Fibroblast of lung (primary cell): ENCODE measurements at regions not wholly inside any gene's neighbourhood (a gene's known extent, or its start where the extent isn't known, plus 50 kb on each side); places are given as distances from the start of the nearest gene placed in this dataset.

ENCODE experiments used
- DNase-seq, 2 donors: peaks; one replicate each; pipeline versions ENCODE4 v3.0.0 to v3.0.0-alpha.2; 2010; ENCODE audit warnings: low read depth in 2 of 2
- H2AFZ ChIP-seq: 2 replicates; pipeline ENCODE4 v1.5.1; 2012; ENCODE audit warnings: low read length, control low read depth, inconsistent platforms
- H3K27ac ChIP-seq: 2 replicates; pipeline ENCODE4 v1.5.1; 2011; ENCODE audit warnings: low read length, control low read depth; ENCODE audit not compliant: insufficient read depth
- H3K27me3 ChIP-seq: 2 replicates; pipeline ENCODE4 v1.5.1; 2011; ENCODE audit warnings: mild to moderate bottlenecking, low read length; ENCODE audit not compliant: control insufficient read depth, insufficient read depth
- H3K36me3 ChIP-seq: 2 replicates; pipeline ENCODE4 v1.5.1; 2011; ENCODE audit warnings: low read length; ENCODE audit not compliant: control insufficient read depth, insufficient read depth
- H3K4me1 ChIP-seq: 2 replicates; pipeline ENCODE4 v1.5.1; 2011; ENCODE audit warnings: low read length; ENCODE audit not compliant: control insufficient read depth, insufficient read depth; ENCODE audit errors: extremely low read depth
- H3K4me2 ChIP-seq: 2 replicates; pipeline ENCODE4 v1.5.1; 2011; ENCODE audit warnings: low read length, control low read depth; ENCODE audit not compliant: insufficient read depth; ENCODE audit errors: extremely low read depth
- H3K4me3 ChIP-seq, 4 experiments: fragments of 200-600 bp in 1 of 4; sonication (generic) in 1 of 4; replicated peaks in 1 of 4; 2 replicates each; pipeline ENCODE4 v1.5.1; 2011 to 2016; ENCODE audit warnings: low read length in 4 of 4, low read depth in 3 of 4, mild to moderate bottlenecking in 3 of 4, control low read depth in 2 of 4, inconsistent platforms in 1 of 4, mixed read lengths in 1 of 4; ENCODE audit not compliant: insufficient read depth in 1 of 4; ENCODE audit errors: control extremely low read depth in 1 of 4
- H3K79me2 ChIP-seq: 2 replicates; pipeline ENCODE4 v1.5.1; 2012; ENCODE audit warnings: mild to moderate bottlenecking, low read length, inconsistent platforms; ENCODE audit not compliant: control insufficient read depth, insufficient read depth
- H3K9ac ChIP-seq: 2 replicates; pipeline ENCODE4 v1.5.1; 2011; ENCODE audit warnings: mild to moderate bottlenecking, low read length, control low read depth; ENCODE audit not compliant: insufficient read depth
- H3K9me3 ChIP-seq: 2 replicates; pipeline ENCODE4 v1.5.1; 2012; ENCODE audit warnings: low read depth, low read length; ENCODE audit not compliant: control insufficient read depth, insufficient read depth
- H4K20me1 ChIP-seq: 2 replicates; pipeline ENCODE4 v1.5.1; 2011; ENCODE audit warnings: low read length; ENCODE audit not compliant: control insufficient read depth, insufficient read depth; ENCODE audit errors: extremely low read depth
- CTCF ChIP-seq, 2 donors: IDR thresholded peaks in 1 of 2; conservative IDR thresholded peaks in 1 of 2; 1 replicate in 1 of 2; 2 replicates in 1 of 2; pipeline ENCODE4 v1.5.1; 2011 to 2012; ENCODE audit warnings: low read length in 2 of 2, control low read depth in 1 of 2, inconsistent platforms in 1 of 2, low read depth in 1 of 2, mild to moderate bottlenecking in 1 of 2
- EZH2 ChIP-seq: IDR thresholded peaks from 2 replicates; pipeline ENCODE4 v1.5.1; 2012; ENCODE audit warnings: low read length, control low read depth, mild to moderate bottlenecking; ENCODE audit errors: missing control alignments

- Histone ChIP-seq H3K4me3 (no peak overlapping the region), H3K9ac (no peak overlapping the region), H3K4me2 (no peak overlapping the region), H3K9me3 (no peaks in the 10 kb centered on the region), H3K4me1 (no peaks in the 10 kb centered on the region), H4K20me1 (no peaks in the 10 kb centered on the region), H3K27me3 (no peaks in the 10 kb centered on the region), H3K36me3 (no peaks in the 10 kb centered on the region), H2AFZ (no peak overlapping the region), H3K79me2 (no peaks in the 10 kb centered on the region), H3K27ac (no peak overlapping the region)
- no peak for DNase-seq
- TF ChIP-seq EZH2 = no peak
- TF ChIP-seq CTCF (conservative IDR thresholded peaks at IDR 0.05 in 1 of 2, IDR thresholded peaks at IDR 0.05 in 1 of 2; ENCODE audit: low read depth in 1 of 2, low read length in 2 of 2) = no peak
Observed at GRCh38 chr12:5375547-5376295, 56.2 kb upstream of the NTF3 start.

GRCh38 chr12:5376591-5377207, 55.2 kb upstream of the NTF3 start:
- H4K20me1 ChIP-seq = no peaks in the 10 kb centered on the region
- no peak overlapping the region for H3K4me2 ChIP-seq
- TF ChIP-seq EZH2 (no peak), CTCF (conservative IDR thresholded peaks at IDR 0.05 in 1 of 2, IDR thresholded peaks at IDR 0.05 in 1 of 2; ENCODE audit: low read depth in 1 of 2, low read length in 2 of 2) (no peak)
- H3K27me3 ChIP-seq = no peaks in the 10 kb centered on the region
- H3K4me3 ChIP-seq = no peak overlapping the region
- H2AFZ ChIP-seq = no peak overlapping the region
- no peaks in the 10 kb centered on the region for H3K4me1 ChIP-seq
- H3K9ac ChIP-seq = no peak overlapping the region
- H3K9me3 ChIP-seq = no peaks in the 10 kb centered on the region
- no peaks in the 10 kb centered on the region for H3K79me2 ChIP-seq
- DNase-seq = no peak
- no peaks in the 10 kb centered on the region for H3K36me3 ChIP-seq
- no peak overlapping the region for H3K27ac ChIP-seq

GRCh38 chr12:5377997-5378592, 53.8 kb upstream of the NTF3 start:
- no peak for DNase-seq
- no peaks in the 10 kb centered on the region for H3K4me1 ChIP-seq
- no peaks in the 10 kb centered on the region for H3K27me3 ChIP-seq
- no peak overlapping the region for H3K4me2 ChIP-seq
- H4K20me1 ChIP-seq = no peaks in the 10 kb centered on the region
- no peak overlapping the region for H2AFZ ChIP-seq
- no peak overlapping the region for H3K4me3 ChIP-seq
- TF ChIP-seq EZH2 (no peak), CTCF (conservative IDR thresholded peaks at IDR 0.05 in 1 of 2, IDR thresholded peaks at IDR 0.05 in 1 of 2; ENCODE audit: low read depth in 1 of 2, low read length in 2 of 2) (no peak)
- no peaks in the 10 kb centered on the region for H3K36me3 ChIP-seq
- H3K9ac ChIP-seq = no peak overlapping the region
- no peaks in the 10 kb centered on the region for H3K9me3 ChIP-seq
- H3K79me2 ChIP-seq = no peaks in the 10 kb centered on the region
- H3K27ac ChIP-seq = no peak overlapping the region
